WI38 (cell line): ENCODE measurements at regions not wholly inside any gene's neighbourhood (a gene's known extent, or its start where the extent isn't known, plus 50 kb on each side); places are given as distances from the start of the nearest gene placed in this dataset.
"Not testable (repeated sequence)": the region's sequence is repeated elsewhere in the genome, so short reads cannot be mapped to it uniquely, and the experiment has no call there.

Source experiments
- H3K4me3 ChIP-seq: 2 replicates; pipeline ENCODE4 v1.5.1; 2011; ENCODE audit warnings: low read depth, mild to moderate bottlenecking, control low read depth, low read length
- CTCF ChIP-seq: IDR thresholded peaks from 2 replicates; pipeline ENCODE4 v1.5.1; 2012; ENCODE audit warnings: low read depth, mild to moderate bottlenecking, control low read depth, low read length

GRCh38 chr6:92667843-92668242, 751.5 kb downstream of the EPHA7 start:
- no peak overlapping the region for H3K4me3 ChIP-seq
- no peak for TF ChIP-seq CTCF

- no peak for TF ChIP-seq CTCF
- no peak overlapping the region for H3K4me3 ChIP-seq
These were observed 770.8 kb downstream of the EPHA7 start for GRCh38 chr6:92648364-92649086.

GRCh38 chr6:92647630-92648029, 771.7 kb downstream of the EPHA7 start:
- TF ChIP-seq CTCF, result no peak
- H3K4me3 ChIP-seq, result no peak overlapping the region

GRCh38 chr6:92644104-92644791, 775.1 kb downstream of the EPHA7 start:
- not testable (repeated sequence) for H3K4me3 ChIP-seq

- TF ChIP-seq CTCF, result no peak
- no peak overlapping the region for H3K4me3 ChIP-seq
These were observed 783.7 kb downstream of the EPHA7 start for GRCh38 chr6:92635553-92636153.

GRCh38 chr6:92634561-92634960, 784.8 kb downstream of the EPHA7 start:
- no peak for TF ChIP-seq CTCF
- H3K4me3 ChIP-seq, result no peak overlapping the region

- no peak overlapping the region for H3K4me3 ChIP-seq
- no peak for TF ChIP-seq CTCF
These were observed 795.9 kb downstream of the EPHA7 start for GRCh38 chr6:92623431-92623830.
